ENCODE measurements at regions not wholly inside any gene's neighbourhood (a gene's known extent, or its start where the extent isn't known, plus 50 kb on each side); places are given as distances from the start of the nearest gene placed in this dataset.
"Not testable (repeated sequence)": the region's sequence is repeated elsewhere in the genome, so short reads cannot be mapped to it uniquely, and the experiment has no call there.

DNA sequence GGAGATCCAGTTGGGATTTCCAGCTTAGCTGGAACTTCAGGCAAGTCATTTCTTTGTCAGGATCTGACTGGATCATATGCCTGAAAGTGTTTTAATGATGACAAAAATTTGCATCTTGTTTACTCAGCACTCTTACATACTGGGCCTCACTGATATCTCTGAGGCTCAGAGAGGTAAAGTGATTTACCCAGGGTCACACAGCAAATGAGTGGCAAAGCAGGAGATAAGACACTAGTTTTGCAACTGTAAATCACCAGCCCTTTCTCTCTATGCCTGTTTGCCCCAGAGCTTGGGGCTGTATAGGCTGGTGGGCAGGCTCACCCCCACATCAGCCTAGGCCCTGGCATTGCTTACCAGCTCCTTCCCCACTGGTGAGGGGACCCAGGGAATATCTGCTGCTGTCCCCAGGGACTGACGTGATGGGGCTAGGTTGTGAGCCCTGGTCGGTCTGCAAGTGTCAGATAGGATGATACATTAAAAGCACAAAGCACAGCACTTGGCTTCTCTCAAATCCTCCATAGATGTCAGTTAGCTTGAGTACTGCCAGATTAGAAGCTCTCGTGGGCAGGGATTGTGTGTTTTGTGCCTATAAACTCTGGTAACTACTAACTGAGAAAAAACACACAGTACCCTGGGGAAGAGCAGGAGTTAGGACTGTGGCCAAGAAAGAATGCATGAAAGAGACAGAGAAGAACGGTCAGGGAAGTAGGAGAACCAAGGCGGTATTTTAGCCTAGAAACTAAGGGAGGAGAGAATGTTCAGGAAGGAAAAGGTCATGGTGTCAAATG lies 165.4 kb downstream of the COPRS start:
- in situ Hi-C loops (cut with HindIII; ENCODE audit: low pct_unique_long_range_greater_than_20kb, low sequenced_read_pairs), result no loop called here
- DNase-seq (ENCODE audit: low read depth, low spot score), result no peak

DNA sequence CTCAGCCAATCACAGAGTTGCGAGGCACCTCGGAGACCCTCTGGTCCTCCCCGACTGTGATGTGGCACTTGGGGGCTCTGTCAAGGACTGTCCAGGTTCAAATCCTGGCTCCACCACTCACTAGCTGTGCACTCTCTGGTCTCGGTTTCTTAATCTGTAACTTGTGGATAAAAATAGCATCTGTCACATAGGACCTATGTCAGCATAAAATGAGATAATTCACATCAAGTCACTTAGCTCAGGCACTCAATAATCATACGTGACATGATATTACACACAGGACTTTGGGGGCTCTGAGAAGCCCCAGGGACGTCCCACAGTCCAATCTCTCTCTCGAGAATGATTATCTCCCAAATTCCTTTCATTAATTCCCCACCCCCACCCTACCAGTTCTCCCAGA lies 166.4 kb downstream of the COPRS start:
- in situ Hi-C loops (cut with HindIII; ENCODE audit: low pct_unique_long_range_greater_than_20kb, low sequenced_read_pairs), result no loop called here
- no peak for DNase-seq (ENCODE audit: low read depth, low spot score)

DNA sequence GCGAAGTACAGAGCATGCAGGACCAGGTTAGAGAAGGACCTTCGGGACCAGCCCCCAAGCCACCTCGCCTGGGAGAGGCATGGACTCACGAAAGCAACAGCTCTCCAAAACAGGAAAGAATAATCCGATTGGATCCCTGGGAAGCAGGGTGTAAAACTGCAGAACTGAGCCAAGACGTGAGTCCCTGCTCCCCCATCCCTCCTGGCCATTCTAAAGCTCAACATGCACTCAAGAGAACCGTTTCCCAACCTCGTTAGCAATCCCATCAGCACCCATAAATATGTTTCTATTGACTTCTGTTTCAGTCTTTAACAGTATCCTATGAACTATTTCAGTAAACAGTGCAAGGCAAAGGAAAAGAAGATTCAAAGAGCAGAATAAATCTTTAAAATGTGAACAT lies 167.0 kb downstream of the COPRS start:
- in situ Hi-C loops (cut with HindIII; ENCODE audit: low pct_unique_long_range_greater_than_20kb, low sequenced_read_pairs), result no loop called here

DNA sequence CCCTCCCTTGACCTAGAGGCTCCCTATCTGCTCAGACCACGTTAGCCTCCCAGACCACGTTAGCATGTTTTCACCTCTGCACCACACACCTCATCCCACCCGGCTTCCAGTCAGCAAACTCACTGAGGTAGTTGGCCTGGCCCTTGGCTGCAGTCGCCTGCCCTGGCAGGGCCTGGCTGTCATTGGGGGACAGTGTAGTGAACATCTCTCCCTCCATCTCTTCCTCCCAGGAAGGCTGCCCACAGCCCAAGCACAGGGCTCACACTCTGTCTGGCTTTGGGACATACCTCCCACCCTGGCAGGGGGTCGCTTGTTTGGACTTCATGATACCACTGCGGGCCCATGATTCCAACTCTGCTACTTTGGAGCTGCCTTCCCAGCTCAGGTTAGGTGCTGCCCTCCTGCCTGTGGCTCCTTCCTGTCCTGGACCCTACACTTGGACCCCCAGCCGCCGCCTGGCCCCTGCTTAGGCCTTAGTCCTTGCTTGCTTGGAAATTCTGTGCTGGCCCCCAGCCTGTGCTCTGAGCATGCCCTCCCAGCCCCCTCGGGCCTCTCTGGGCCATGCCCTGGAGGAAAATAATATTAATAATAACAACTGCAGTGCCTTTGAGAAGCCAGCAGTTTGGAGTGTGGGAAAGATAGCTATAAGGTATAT lies 167.7 kb downstream of the COPRS start:
- in situ Hi-C loops (cut with HindIII; ENCODE audit: low pct_unique_long_range_greater_than_20kb, low sequenced_read_pairs), result no loop called here
- DNase-seq (ENCODE audit: low read depth, low spot score), result no peak

More for the DNA sequence above, 167.0 kb downstream of the COPRS start:
- no peak for DNase-seq (ENCODE audit: low read depth, low spot score)

DNA sequence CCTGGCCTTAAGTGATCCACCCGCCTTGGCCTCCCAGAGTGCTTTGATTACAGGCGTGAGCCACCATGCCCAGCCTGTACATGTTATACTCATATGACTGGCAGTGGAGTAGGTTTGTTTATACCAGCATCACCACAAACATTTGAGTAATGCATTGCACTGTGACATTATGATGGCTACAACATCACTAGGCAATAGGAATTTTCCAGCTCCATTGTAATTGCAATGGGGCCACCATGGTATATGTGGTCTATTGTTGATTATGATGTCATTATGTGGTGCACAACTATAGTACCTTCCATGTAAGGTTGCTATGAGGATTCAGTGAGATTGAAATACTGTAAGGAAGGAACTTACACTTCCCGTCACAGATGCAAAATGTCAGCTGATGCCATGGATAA lies 168.9 kb downstream of the COPRS start:
- in situ Hi-C loops (cut with HindIII; ENCODE audit: low pct_unique_long_range_greater_than_20kb, low sequenced_read_pairs), result no loop called here
- DNase-seq (ENCODE audit: low read depth, low spot score), result no peak

DNA sequence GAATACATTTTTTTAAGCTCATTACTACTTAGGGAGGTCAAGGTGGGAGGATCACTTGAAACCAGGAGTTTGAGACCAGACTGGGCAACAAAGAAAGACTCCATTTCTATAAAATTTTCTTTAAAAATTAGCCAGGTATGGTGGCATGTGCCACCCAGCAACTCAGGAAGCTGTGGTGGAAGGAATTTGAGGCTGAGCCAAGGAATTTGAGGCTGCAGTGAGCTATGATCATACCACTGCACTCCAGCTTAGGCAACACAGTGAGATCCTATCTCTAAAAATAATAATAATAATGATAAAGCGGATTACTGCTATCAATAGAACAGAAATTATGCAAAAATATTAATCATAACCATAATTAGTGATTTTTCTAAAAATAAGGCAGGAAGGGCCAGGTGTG lies 170.3 kb downstream of the COPRS start:
- in situ Hi-C loops (cut with HindIII; ENCODE audit: low pct_unique_long_range_greater_than_20kb, low sequenced_read_pairs), result no loop called here
- no peak for DNase-seq (ENCODE audit: low read depth, low spot score)

DNA sequence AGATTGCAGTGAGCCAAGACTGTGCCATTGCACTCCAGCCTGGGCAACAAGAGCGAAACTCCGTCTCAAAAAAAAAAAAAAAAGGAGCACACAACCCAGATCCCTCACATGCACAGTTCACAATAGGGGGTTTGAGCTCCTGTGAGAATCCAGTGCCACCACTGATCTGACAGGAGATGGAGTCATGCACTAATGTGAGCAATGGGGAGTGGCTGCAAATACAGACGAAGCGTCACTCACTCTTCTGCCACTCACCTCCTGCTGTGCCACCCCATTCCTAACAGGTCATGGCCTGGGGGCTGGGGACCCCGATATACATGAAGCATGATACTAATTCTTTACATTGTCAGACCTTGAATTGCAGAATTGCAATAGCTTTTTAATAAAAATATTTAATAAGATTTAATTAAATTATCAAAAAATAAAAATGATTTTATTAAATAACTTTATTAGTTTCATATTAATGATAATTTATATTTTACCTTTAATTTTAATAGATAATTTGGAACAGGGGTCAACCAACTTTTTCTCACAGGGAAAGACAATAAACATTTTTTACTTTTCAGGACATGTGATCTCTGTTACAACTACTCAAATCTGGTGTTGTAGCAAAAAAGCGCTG lies 171.4 kb downstream of the COPRS start:
- in situ Hi-C loops (cut with HindIII; ENCODE audit: low pct_unique_long_range_greater_than_20kb, low sequenced_read_pairs), result no loop called here
- DNase-seq (ENCODE audit: low read depth, low spot score), result peak; percentile 26

DNA sequence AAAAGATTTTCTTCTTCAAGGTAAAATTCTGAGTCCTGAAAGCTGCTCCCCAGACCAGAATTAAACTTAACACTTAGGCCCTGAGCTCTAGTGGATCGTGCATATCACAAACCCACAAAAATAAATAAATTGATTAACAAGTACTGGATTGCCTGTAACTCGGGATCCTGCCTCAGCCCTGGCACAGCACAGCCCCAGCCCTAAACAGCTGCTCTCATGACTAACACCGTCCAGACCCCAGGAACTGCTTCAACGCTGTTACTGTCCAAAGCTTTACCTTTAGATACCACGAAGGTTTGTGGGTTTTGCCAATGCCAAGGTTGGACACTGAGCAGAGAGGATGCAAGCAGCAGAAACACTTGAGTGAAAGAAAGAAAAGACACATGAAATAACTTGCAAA lies 172.5 kb downstream of the COPRS start:
- in situ Hi-C loops (cut with HindIII; ENCODE audit: low pct_unique_long_range_greater_than_20kb, low sequenced_read_pairs), result no loop called here
- DNase-seq (ENCODE audit: low read depth, low spot score), result no peak

DNA sequence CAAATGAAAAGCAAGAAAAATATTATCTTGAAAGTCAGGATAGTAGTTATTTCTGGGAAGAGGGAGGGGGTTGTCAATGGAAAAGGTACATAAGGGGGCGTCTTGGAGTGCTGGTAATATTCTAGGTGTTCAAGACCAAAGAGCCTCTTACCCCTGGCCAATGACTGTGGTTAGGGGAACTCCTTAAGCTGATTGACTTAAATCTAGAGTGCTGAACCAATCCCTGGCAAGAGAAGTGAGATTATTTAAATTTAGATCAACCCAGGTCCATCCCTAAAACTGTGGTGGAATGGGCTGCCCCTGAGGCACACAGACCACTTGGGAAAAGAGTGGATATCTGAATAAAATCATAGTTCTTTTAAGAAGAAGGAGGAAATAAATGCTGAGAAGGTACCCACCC lies 174.1 kb downstream of the COPRS start:
- in situ Hi-C loops (cut with HindIII; ENCODE audit: low pct_unique_long_range_greater_than_20kb, low sequenced_read_pairs), result no loop called here
- DNase-seq (ENCODE audit: low read depth, low spot score), result no peak

DNA sequence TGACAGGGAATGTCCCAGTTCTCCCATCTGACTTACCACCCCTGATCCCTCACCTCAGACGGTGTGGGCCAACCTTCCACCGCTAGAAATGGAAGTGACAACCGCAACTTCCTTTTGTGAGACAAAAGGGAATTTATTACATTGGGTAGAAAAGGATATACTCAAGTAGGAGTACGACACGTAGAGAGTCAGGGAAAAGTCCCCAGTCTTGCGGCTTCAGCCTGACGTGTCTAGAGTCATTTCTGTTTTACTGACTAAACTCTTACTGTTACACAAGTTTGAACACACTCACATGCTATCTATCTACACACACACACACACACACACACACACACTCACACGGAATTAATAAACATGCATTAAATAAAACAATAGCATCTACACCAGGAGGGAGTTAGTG lies 178.9 kb downstream of the COPRS start:
- in situ Hi-C loops (cut with HindIII; ENCODE audit: low pct_unique_long_range_greater_than_20kb, low sequenced_read_pairs), result no loop called here
- no peak for DNase-seq (ENCODE audit: low read depth, low spot score)

DNA sequence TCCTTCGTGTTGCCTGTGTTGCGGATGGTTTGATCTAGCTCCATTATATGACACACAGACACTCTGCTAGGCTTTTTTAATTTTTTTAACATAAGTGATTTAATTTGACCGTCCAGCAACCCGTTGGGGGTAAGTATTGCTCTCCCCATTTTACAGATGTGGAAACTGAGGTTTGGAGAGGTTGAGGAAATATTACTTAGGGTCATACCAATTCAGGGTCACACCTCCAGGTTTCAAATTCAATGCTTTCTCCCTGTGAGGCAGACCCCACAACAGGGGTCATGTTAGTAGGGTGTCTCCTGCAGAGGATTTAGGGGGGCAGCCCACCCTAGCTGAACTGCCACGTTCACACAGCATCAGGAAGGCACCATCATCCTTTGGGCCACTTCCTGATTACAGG lies 179.4 kb downstream of the COPRS start:
- in situ Hi-C loops (cut with HindIII; ENCODE audit: low pct_unique_long_range_greater_than_20kb, low sequenced_read_pairs), result no loop called here

DNA sequence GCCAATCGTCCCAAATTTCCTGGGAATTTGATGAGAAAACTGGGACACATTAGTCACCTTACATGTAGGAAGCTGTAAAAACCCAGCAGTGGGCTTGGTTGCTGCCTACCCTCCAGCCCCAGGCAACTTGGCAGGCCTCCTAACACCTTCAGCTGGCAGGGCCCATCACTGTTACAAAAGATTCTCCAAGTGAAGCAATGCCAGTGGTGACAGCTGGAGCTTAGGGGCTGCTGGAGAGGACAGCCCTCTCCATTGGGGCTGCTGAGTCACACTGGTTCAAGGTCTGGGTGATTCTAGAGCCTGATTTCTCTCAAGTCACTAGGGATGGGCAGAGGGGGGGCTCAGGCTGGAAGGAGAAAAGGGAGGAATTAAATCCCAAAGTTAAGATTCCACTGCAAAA lies 180.6 kb downstream of the COPRS start:
- in situ Hi-C loops (cut with HindIII; ENCODE audit: low pct_unique_long_range_greater_than_20kb, low sequenced_read_pairs), result no loop called here
- DNase-seq (ENCODE audit: low read depth, low spot score), result no peak

More for the DNA sequence above, 179.4 kb downstream of the COPRS start:
- no peak for DNase-seq (ENCODE audit: low read depth, low spot score)

DNA sequence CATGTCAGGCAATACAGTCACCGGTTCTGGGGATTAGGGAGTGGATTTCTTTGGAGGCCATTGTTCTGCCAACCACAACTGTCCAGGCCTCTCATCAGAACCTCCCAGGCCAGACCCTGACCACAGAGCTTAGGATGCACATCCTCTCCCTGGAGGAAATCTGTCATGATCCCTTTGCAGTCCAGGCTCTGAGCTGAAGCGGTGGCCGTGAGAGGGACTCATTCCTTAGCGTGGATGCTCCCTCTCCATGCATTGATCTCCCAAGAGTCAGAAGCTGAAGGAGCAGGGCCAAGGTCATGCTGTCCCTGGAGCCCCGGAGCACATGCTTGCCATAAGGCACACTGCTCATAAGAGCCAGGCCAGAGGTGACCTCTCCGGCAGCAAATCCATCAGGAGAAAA lies 181.4 kb downstream of the COPRS start:
- in situ Hi-C loops (cut with HindIII; ENCODE audit: low pct_unique_long_range_greater_than_20kb, low sequenced_read_pairs), result no loop called here
- DNase-seq (ENCODE audit: low read depth, low spot score), result no peak

DNA sequence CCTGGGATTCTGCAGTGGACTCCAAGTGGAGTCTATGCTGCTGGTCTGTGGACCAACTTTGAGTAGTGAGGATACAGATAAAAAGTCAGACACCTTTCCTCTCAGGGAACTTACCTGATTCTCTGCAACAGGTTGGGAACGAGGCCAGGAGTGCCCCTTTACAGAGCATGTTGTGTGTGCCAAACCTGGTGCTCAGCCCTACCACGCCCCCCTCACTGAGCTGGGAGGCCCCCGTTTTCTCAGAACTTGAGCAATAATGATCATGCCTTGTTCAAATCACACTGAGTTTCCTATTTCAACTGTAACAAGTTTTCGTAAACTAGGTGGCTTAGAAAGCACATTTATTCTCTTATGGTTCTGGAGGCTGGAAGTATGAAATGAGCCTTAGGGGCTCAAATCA lies 182.0 kb downstream of the COPRS start:
- in situ Hi-C loops (cut with HindIII; ENCODE audit: low pct_unique_long_range_greater_than_20kb, low sequenced_read_pairs), result no loop called here
- no peak for DNase-seq (ENCODE audit: low read depth, low spot score)

DNA sequence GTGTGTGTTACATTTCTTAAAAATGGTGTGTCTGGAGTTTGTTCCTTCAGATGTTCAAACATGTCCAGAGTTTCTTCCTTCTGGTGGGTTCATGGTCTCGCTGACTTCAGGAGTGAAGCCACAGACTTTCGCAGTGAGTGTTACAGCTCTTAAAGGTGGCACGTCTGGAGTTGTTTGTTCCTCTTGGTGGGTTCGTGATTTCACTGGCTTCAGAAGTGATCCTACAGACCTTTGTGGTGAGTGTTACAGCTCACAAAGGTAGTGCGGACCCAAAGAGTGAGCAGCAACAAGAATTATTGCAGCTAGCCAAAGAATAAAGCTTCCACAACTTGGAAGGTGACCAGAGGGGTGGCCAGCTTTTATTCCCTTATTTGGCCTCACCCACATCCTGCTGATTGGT lies 183.7 kb downstream of the COPRS start:
- in situ Hi-C loops (cut with HindIII; ENCODE audit: low pct_unique_long_range_greater_than_20kb, low sequenced_read_pairs); DNase-seq (ENCODE audit: low read depth, low spot score): not testable (repeated sequence)

DNA sequence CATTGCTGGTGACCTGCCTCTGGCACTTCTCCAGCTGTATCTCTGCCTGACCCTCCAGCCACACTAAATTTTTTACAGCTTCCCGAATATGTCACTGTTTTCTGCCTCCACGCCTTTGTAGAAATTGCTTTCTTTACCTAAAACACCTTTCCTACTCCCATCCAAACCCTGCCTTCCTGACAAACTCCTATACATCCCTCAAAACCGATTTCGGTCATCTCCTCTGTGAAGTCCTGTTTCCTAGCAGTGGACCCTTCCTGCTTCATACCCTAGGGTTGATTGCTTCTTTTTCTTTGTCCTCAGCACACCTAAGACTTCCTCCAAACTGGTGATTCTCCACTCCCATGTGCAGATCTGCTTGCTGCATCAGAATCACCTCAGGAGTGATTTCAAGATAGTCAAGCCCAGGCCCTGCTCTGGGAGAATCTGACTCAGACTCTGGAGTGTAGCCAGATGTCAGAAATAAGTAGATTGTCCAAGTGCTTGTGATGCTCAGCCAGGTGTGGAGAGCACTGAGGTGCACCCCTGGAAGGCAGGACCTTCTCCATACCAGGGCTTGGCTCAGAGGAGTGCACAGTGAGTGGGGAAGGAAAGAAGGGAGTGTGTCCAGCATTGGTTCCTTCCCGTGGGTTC lies 184.2 kb downstream of the COPRS start:
- DNase-seq (ENCODE audit: low read depth, low spot score), result no peak
- in situ Hi-C loops (cut with HindIII; ENCODE audit: low pct_unique_long_range_greater_than_20kb, low sequenced_read_pairs), result no loop called here

DNA sequence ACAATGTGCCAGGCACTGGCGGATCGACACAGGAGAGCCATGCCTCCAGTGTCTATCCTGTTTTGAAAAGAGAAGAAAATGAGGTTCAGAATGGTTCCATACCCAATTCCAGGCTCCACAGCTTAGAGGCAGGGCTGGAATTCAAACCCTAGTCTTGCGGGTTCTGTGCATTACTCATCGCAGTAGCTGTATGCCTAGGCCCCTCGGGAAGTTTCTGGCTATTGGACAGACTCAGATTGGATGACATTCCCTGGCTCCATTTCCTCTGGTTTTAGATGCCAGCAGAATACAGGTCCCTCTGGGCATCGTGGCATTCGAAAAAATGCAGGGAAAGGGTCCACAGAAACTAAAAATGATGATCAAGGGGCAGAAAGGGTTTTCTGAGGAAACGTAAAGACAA lies 184.7 kb downstream of the COPRS start:
- in situ Hi-C loops (cut with HindIII; ENCODE audit: low pct_unique_long_range_greater_than_20kb, low sequenced_read_pairs), result no loop called here
- no peak for DNase-seq (ENCODE audit: low read depth, low spot score)

DNA sequence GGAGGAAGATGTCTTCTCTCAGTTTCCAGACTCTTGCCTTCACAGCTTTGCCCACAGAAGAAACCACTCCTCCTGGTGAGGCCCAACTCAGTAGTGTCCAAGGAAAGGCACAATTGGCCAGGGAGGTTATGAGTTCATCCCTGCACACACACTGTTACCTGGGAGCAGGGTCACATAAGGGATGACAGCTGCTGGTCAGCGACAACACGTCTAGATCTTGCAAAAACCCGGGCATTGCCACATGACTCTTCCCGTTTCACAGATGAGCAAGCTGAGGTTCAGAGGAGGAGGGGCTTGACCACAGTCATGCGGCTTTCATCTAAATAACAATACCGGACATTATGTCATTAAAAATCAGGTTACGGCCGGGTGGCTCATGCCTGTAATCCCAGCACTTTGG lies 186.0 kb downstream of the COPRS start:
- DNase-seq (ENCODE audit: low read depth, low spot score), result no peak
- in situ Hi-C loops (cut with HindIII; ENCODE audit: low pct_unique_long_range_greater_than_20kb, low sequenced_read_pairs), result no loop called here

Measured in SK-MEL-5 (cell line).